H1 (cell line): ENCODE measurements at regions not wholly inside any gene's neighbourhood (a gene's known extent, or its start where the extent isn't known, plus 50 kb on each side); places are given as distances from the start of the nearest gene placed in this dataset.

Experiments
- CTCF ChIA-PET: fragments of 300-600 bp; sonication (Branson Sonifier 250); formaldehyde crosslinking; loops from one replicate; lab custom pipeline; 2021; ENCODE audit not compliant: partially characterized antibody; lab: Charles Lee
- POLR2A ChIA-PET: fragments of 300-600 bp; sonication (Branson Sonifier 250); formaldehyde crosslinking; loops from one replicate; lab custom pipeline; 2021; ENCODE audit warnings: inconsistent platforms; ENCODE audit not compliant: partially characterized antibody; lab: Charles Lee
- DNase-seq, 2 experiments: peaks; one replicate each; pipeline versions ENCODE4 v3.0.0 to v3.0.0-alpha.2; 2010 to 2022; ENCODE audit warnings: low spot score in 2 of 2, low read depth in 1 of 2, mixed read lengths in 1 of 2
- FAIRE-seq: peaks from 2 replicates; lab custom pipeline; 2011; peaks lifted over from hg19 to GRCh38; lab: Jason Lieb, UNC
- H2AFZ ChIP-seq: 2 replicates; pipeline ENCODE4 v1.8.1; 2012; ENCODE audit warnings: low read length, inconsistent platforms
- H2AK5ac ChIP-seq: 2 replicates; pipeline ENCODE4 v1.6.1; 2013; ENCODE audit warnings: low read depth, low read length
- H2BK120ac ChIP-seq: replicated peaks from 2 replicates; pipeline ENCODE3; 2013; ENCODE audit warnings: low read depth, low read length, inconsistent platforms
- H2BK12ac ChIP-seq: 2 replicates; pipeline ENCODE4 v1.6.1; 2013; ENCODE audit warnings: low read depth, low read length
- H2BK15ac ChIP-seq: 2 replicates; pipeline ENCODE4 v1.6.1; 2013; ENCODE audit warnings: low read length
- H2BK20ac ChIP-seq: 2 replicates; pipeline ENCODE4 v1.6.1; 2013; ENCODE audit warnings: low read length
- H2BK5ac ChIP-seq: 2 replicates; pipeline ENCODE4 v1.6.1; 2013; ENCODE audit warnings: low read depth, low read length
- H3K14ac ChIP-seq: 2 replicates; pipeline ENCODE4 v1.6.1; 2013; ENCODE audit warnings: inconsistent platforms; ENCODE audit not compliant: insufficient read length
- H3K18ac ChIP-seq: 2 replicates; pipeline ENCODE4 v1.6.1; 2013; ENCODE audit warnings: low read length; ENCODE audit errors: extremely low read depth
- H3K23ac ChIP-seq: 2 replicates; pipeline ENCODE4 v1.6.1; 2013; ENCODE audit warnings: inconsistent platforms; ENCODE audit not compliant: insufficient read length
- H3K23me2 ChIP-seq: 2 replicates; pipeline ENCODE4 v1.6.1; 2013; ENCODE audit warnings: low read depth, low read length
- H3K27ac ChIP-seq: 2 replicates; pipeline ENCODE4 v1.6.1; 2011; ENCODE audit warnings: low read depth, low read length, inconsistent platforms
- H3K27me3 ChIP-seq, 4 experiments: replicated peaks in 1 of 4; 1 replicate in 1 of 4; 2 replicates in 3 of 4; pipeline versions ENCODE4 v1.6.1 to v1.8.1; 2011 to 2013; ENCODE audit warnings: low read length in 3 of 4, mild to moderate bottlenecking in 3 of 4, inconsistent platforms in 2 of 4, mixed read lengths in 2 of 4, moderate library complexity in 1 of 4; ENCODE audit not compliant: control insufficient read depth in 3 of 4, insufficient read depth in 3 of 4; ENCODE audit errors: extremely low read depth in 1 of 4
- H3K36me3 ChIP-seq, 4 experiments: 2 replicates each; pipeline versions ENCODE4 v1.6.1 to v1.8.1; 2011 to 2013; ENCODE audit warnings: mild to moderate bottlenecking in 4 of 4, low read length in 3 of 4, moderate library complexity in 2 of 4, control low read depth in 1 of 4, inconsistent platforms in 1 of 4; ENCODE audit not compliant: insufficient read depth in 4 of 4, control insufficient read depth in 2 of 4
- H3K4ac ChIP-seq: replicated peaks from 2 replicates; pipeline ENCODE3; 2013; ENCODE audit warnings: low read length, low read depth, mixed read lengths, inconsistent platforms; ENCODE audit not compliant: insufficient read length
- H3K4me1 ChIP-seq, 4 experiments: replicated peaks in 1 of 4; 1 replicate in 1 of 4; 2 replicates in 3 of 4; pipeline versions ENCODE4 v1.6.1 to v1.8.1; 2011 to 2013; ENCODE audit warnings: low read length in 3 of 4, inconsistent platforms in 2 of 4, mixed read lengths in 1 of 4; ENCODE audit not compliant: insufficient read depth in 4 of 4, control insufficient read depth in 3 of 4
- H3K4me2 ChIP-seq, 2 experiments: 2 replicates each; pipeline versions ENCODE4 v1.6.1 to v1.8.1; 2011 to 2013; ENCODE audit warnings: low read depth in 2 of 2, low read length in 2 of 2, control low read depth in 1 of 2, inconsistent platforms in 1 of 2, mild to moderate bottlenecking in 1 of 2; ENCODE audit not compliant: insufficient read depth in 1 of 2
- H3K4me3 ChIP-seq, 4 experiments: fragments of 200-600, 300-600 bp in 1 of 4; sonication (generic), shearing (Covaris generic), sonication (Bioruptor Twin) in 1 of 4; 2 replicates each; pipeline versions ENCODE4 v1.5.1 to v1.8.1; 2011 to 2016; ENCODE audit warnings: low read length in 4 of 4, low read depth in 3 of 4, control low read depth in 2 of 4, inconsistent platforms in 2 of 4, mild to moderate bottlenecking in 2 of 4, mixed read lengths in 1 of 4, moderate library complexity in 1 of 4; ENCODE audit not compliant: insufficient read depth in 2 of 4; ENCODE audit errors: extremely low read depth in 1 of 4
- H3K56ac ChIP-seq: replicated peaks from 2 replicates; pipeline ENCODE3; 2013; ENCODE audit warnings: low read depth, mild to moderate bottlenecking, mixed read lengths, low read length, inconsistent platforms; ENCODE audit not compliant: insufficient read length
- H3K79me1 ChIP-seq: 2 replicates; pipeline ENCODE4 v1.6.1; 2013; ENCODE audit warnings: low read depth, low read length, control low read depth
- H3K79me2 ChIP-seq, 2 experiments: 2 replicates each; pipeline versions ENCODE4 v1.6.1 to v1.8.1; 2012 to 2013; ENCODE audit warnings: low read length in 2 of 2, mild to moderate bottlenecking in 2 of 2, inconsistent platforms in 1 of 2; ENCODE audit not compliant: insufficient read depth in 2 of 2, control insufficient read depth in 1 of 2
- H3K9ac ChIP-seq, 4 experiments: replicated peaks in 1 of 4; 1 replicate in 1 of 4; 2 replicates in 3 of 4; pipeline versions ENCODE4 v1.6.1 to v1.8.1; 2011 to 2013; ENCODE audit warnings: low read depth in 3 of 4, low read length in 3 of 4, control low read depth in 2 of 4, mild to moderate bottlenecking in 2 of 4, moderate library complexity in 2 of 4, inconsistent platforms in 1 of 4; ENCODE audit errors: extremely low read depth in 1 of 4
- H3K9me3 ChIP-seq, 2 experiments: 2 replicates each; pipeline versions ENCODE4 v1.6.1 to v1.8.1; 2012 to 2013; ENCODE audit warnings: mild to moderate bottlenecking in 2 of 2, moderate library complexity in 2 of 2, control low read depth in 1 of 2, inconsistent platforms in 1 of 2, low read depth in 1 of 2, low read length in 1 of 2, mixed read lengths in 1 of 2; ENCODE audit not compliant: insufficient read depth in 2 of 2
- H4K20me1 ChIP-seq, 2 experiments: replicated peaks in 1 of 2; 2 replicates each; pipeline versions ENCODE3 to v1.8.1; 2011 to 2013; ENCODE audit warnings: inconsistent platforms in 2 of 2, low read length in 2 of 2, mild to moderate bottlenecking in 1 of 2; ENCODE audit not compliant: insufficient read depth in 2 of 2, control insufficient read depth in 1 of 2
- H4K5ac ChIP-seq: 2 replicates; pipeline ENCODE4 v1.6.1; 2013; ENCODE audit warnings: low read length, low read depth, mixed read lengths, inconsistent platforms; ENCODE audit not compliant: insufficient read length
- H4K8ac ChIP-seq: 2 replicates; pipeline ENCODE4 v1.8.0; 2013; ENCODE audit warnings: mild to moderate bottlenecking, moderate library complexity, low read length, inconsistent platforms; ENCODE audit not compliant: insufficient read depth; ENCODE audit errors: extremely low read depth
- H4K91ac ChIP-seq: replicated peaks from 2 replicates; pipeline ENCODE3; 2013; ENCODE audit warnings: low read length, mixed read lengths, inconsistent platforms; ENCODE audit not compliant: insufficient read length
- CEBPB ChIP-seq: IDR thresholded peaks from 2 replicates; pipeline ENCODE4 v1.6.1; 2012; ENCODE audit warnings: low read depth, low read length
- CREB1 ChIP-seq: IDR thresholded peaks from 2 replicates; pipeline ENCODE4 v1.6.1; 2012; ENCODE audit warnings: inconsistent platforms
- CTBP2 ChIP-seq: IDR thresholded peaks from 2 replicates; pipeline ENCODE4 v1.7.0; 2011; ENCODE audit warnings: borderline replicate concordance, mild to moderate bottlenecking, moderate library complexity, mixed read lengths, low read length; ENCODE audit not compliant: insufficient read depth, insufficient read length
- EGR1 ChIP-seq: IDR thresholded peaks from 2 replicates; pipeline ENCODE4 v1.6.1; 2011; ENCODE audit warnings: low read depth, low read length, borderline replicate concordance
- FOSL1 ChIP-seq: IDR thresholded peaks from 2 replicates; pipeline ENCODE4 v1.6.1; 2011; ENCODE audit warnings: mild to moderate bottlenecking, low read depth, low read length, moderate library complexity; ENCODE audit not compliant: insufficient read depth
- HDAC6 ChIP-seq: IDR thresholded peaks from one replicate; pipeline ENCODE4 v1.7.1; 2012; ENCODE audit warnings: low read depth, mild to moderate bottlenecking, inconsistent platforms, low read length, moderate library complexity
- RBBP5 ChIP-seq: IDR thresholded peaks from 2 replicates; pipeline ENCODE4 v1.7.1; 2012; ENCODE audit warnings: low read depth, mild to moderate bottlenecking, inconsistent platforms, low read length, moderate library complexity, borderline replicate concordance
- SIN3A ChIP-seq, 2 experiments: IDR thresholded peaks in 1 of 2; conservative IDR thresholded peaks in 1 of 2; 2 replicates each; pipeline ENCODE4 v1.6.1; 2011 to 2012; ENCODE audit warnings: low read length in 2 of 2, improper control_type of control experiment in 1 of 2, low read depth in 1 of 2, mild to moderate bottlenecking in 1 of 2
- SP2 ChIP-seq: IDR thresholded peaks from 2 replicates; pipeline ENCODE4 v1.6.1; 2012; ENCODE audit warnings: mild to moderate bottlenecking, low read length, inconsistent platforms
- WGBS, 2 experiments: shearing (Covaris generic) in 1 of 2; methylation state at CpG; one replicate each; pipeline versions ENCODE4 v1.1.6 to v1.1.7; 2013 to 2015; ENCODE audit warnings: low lambda C conversion rate in 2 of 2, mixed read lengths in 2 of 2, inconsistent platforms in 1 of 2, low coverage in 1 of 2, missing lambda C conversion rate in 1 of 2; ENCODE audit not compliant: insufficient replicate concordance in 2 of 2, insufficient coverage in 1 of 2, insufficient read length in 1 of 2; ENCODE audit errors: extremely low coverage in 1 of 2, missing lambda C conversion rate in 1 of 2; 5-methylcytosine and 5-hydroxymethylcytosine counted together
- TF ChIP-seq, protein P1 (sequence below): IDR thresholded peaks from 2 replicates; pipeline ENCODE4 v1.6.1; 2012; ENCODE audit warnings: low read length, inconsistent platforms

DNA sequence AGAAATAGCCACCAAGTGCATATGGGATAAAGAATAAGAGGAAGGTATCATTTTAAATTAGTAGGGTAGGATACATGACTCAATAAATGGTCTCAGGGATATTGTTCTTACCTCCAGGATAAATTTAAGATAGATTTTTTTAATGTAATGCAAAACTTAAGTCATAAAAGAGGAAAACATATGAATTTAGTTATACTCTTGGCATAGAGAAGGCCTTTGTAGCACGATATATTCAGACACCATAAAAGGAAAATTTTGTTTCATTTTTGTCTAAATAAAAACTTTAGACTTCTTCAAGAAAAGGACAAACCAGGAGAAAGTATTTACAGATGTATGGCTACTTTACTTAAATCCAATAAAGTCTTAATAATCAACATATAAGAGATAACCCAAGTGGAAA lies 78.5 kb upstream of the CAB39 start:
- Histone ChIP-seq H3K4me1 (no peaks in the 10 kb centered on the region), H2AFZ (no peak overlapping the region), H3K4ac (no peak overlapping the region), H3K14ac (no peak overlapping the region), H2BK20ac (no peak overlapping the region), H3K79me2 (no peaks in the 10 kb centered on the region), H2BK15ac (no peak overlapping the region), H2AK5ac (no peak overlapping the region), H4K5ac (no peak overlapping the region), H4K8ac (no peak overlapping the region), H3K56ac (no peak overlapping the region), H3K79me1 (no peaks in the 10 kb centered on the region), H2BK5ac (no peak overlapping the region), H3K23ac (no peak overlapping the region), H3K18ac (no peak overlapping the region), H2BK120ac (no peak overlapping the region), H4K20me1 (no peaks in the 10 kb centered on the region), H3K4me3 (no peak overlapping the region), H3K9ac (no peak overlapping the region), H3K4me2 (no peak overlapping the region), H3K23me2 (no peaks in the 10 kb centered on the region), H3K27me3 (no peaks in the 10 kb centered on the region), H3K36me3 (no peaks in the 10 kb centered on the region), H3K9me3 (no peaks in the 10 kb centered on the region), H3K27ac (no peak overlapping the region), H4K91ac (no peak overlapping the region), H2BK12ac (no peak overlapping the region)
- ChIA-PET CTCF (interaction anchor here (1.0 kb wide), 1 partner anchor 11 kb away, joined by 4 read pairs; no protein-coding TSS in a partner anchor), POLR2A (no interaction called here)
- no peak for TF ChIP-seq FOSL1
- TF ChIP-seq SIN3A (conservative IDR thresholded peaks at IDR 0.05 in 1 of 2, IDR thresholded peaks at IDR 0.05 in 1 of 2; ENCODE audit: low read depth in 1 of 2, low read length in 2 of 2): no peak
- no peak for TF ChIP-seq EGR1
- no peak for TF ChIP-seq RBBP5
- no peak for TF ChIP-seq CTBP2
- TF ChIP-seq, protein P1, sequence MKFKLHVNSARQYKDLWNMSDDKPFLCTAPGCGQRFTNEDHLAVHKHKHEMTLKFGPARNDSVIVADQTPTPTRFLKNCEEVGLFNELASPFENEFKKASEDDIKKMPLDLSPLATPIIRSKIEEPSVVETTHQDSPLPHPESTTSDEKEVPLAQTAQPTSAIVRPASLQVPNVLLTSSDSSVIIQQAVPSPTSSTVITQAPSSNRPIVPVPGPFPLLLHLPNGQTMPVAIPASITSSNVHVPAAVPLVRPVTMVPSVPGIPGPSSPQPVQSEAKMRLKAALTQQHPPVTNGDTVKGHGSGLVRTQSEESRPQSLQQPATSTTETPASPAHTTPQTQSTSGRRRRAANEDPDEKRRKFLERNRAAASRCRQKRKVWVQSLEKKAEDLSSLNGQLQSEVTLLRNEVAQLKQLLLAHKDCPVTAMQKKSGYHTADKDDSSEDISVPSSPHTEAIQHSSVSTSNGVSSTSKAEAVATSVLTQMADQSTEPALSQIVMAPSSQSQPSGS: no peak
- no peak for TF ChIP-seq CEBPB
- TF ChIP-seq HDAC6: no peak
- no peak for TF ChIP-seq SP2
- no peak for TF ChIP-seq CREB1
- 83% methylated on average over 1 of the region's 1 CpG; no CpG with 5 or more reads in 1 of the 2 experiments for WGBS, 2 experiments
- FAIRE-seq (no peak), DNase-seq (no peak)
